Naive B cell (primary cell): ENCODE measurements at regions not wholly inside any gene's neighbourhood (a gene's known extent, or its start where the extent isn't known, plus 50 kb on each side); places are given as distances from the start of the nearest gene placed in this dataset.

Experiments
- ATAC-seq, 2 donors: fragments of 150-1000 bp; cut with Tn5 transposase; 2 replicates each; pipeline ENCODE4 v1.10.0; 2021; ENCODE audit warnings: low read depth in 2 of 2, mild to moderate bottlenecking in 2 of 2, moderate library complexity in 2 of 2
- DNase-seq: peaks from one replicate; pipeline ENCODE4 v3.0.0; 2022
- H3K27ac Mint-ChIP-seq, 6 donors: one replicate each; pipeline ENCODE4 v1.8.0; 2020 to 2022; ENCODE audit warnings: mild to moderate bottlenecking in 6 of 6, mixed read lengths in 6 of 6, moderate library complexity in 5 of 6, inconsistent platforms in 2 of 6
- H3K27me3 Mint-ChIP-seq, 3 donors: one replicate each; pipeline ENCODE4 v1.8.0; 2021 to 2022; ENCODE audit warnings: mixed read lengths in 3 of 3, mild to moderate bottlenecking in 1 of 3
- H3K36me3 Mint-ChIP-seq, 2 donors: one replicate each; pipeline ENCODE4 v1.8.0; 2020 to 2022; ENCODE audit warnings: mixed read lengths in 2 of 2, inconsistent platforms in 1 of 2, mild to moderate bottlenecking in 1 of 2
- H3K4me1 Mint-ChIP-seq, 3 donors: one replicate each; pipeline ENCODE4 v1.8.0; 2020 to 2022; ENCODE audit warnings: mixed read lengths in 3 of 3, inconsistent platforms in 1 of 3, mild to moderate bottlenecking in 1 of 3, moderate library complexity in 1 of 3
- H3K4me3 Mint-ChIP-seq, 8 donors: one replicate each; pipeline ENCODE4 v1.8.0; 2020 to 2022; ENCODE audit warnings: mild to moderate bottlenecking in 8 of 8, mixed read lengths in 8 of 8, moderate library complexity in 8 of 8, inconsistent platforms in 2 of 8
- H3K9me3 Mint-ChIP-seq, 7 donors: one replicate each; pipeline ENCODE4 v1.8.0; 2020 to 2022; ENCODE audit warnings: mixed read lengths in 7 of 7, mild to moderate bottlenecking in 5 of 7, inconsistent platforms in 2 of 7, moderate library complexity in 1 of 7

- H3K27ac Mint-ChIP-seq, result no peak overlapping the region
- H3K36me3 Mint-ChIP-seq, result no peaks in the 10 kb centered on the region
- no peaks in the 10 kb centered on the region for H3K27me3 Mint-ChIP-seq
- no peaks in the 10 kb centered on the region for H3K4me1 Mint-ChIP-seq
- DNase-seq (no peak), ATAC-seq (no peak)
- H3K4me3 Mint-ChIP-seq, result no peak overlapping the region
- H3K9me3 Mint-ChIP-seq, result peaks cover 0 to 6% (median 3%) of the 10 kb centered on the region in 7 donors
Measured at GRCh38 chr16:52386694-52387093, 160.2 kb downstream of the TOX3 start.

- Mint-ChIP-seq H3K36me3 (no peaks in the 10 kb centered on the region), H3K4me1 (no peaks in the 10 kb centered on the region), H3K27ac (no peak overlapping the region), H3K27me3 (no peaks in the 10 kb centered on the region), H3K4me3 (no peak overlapping the region), H3K9me3 (peaks cover 0 to 7% (median 4%) of the 10 kb centered on the region in 7 donors)
- ATAC-seq, result no peak
- DNase-seq, result no peak
Measured at GRCh38 chr16:52384378-52384777, 162.6 kb downstream of the TOX3 start.

DNA sequence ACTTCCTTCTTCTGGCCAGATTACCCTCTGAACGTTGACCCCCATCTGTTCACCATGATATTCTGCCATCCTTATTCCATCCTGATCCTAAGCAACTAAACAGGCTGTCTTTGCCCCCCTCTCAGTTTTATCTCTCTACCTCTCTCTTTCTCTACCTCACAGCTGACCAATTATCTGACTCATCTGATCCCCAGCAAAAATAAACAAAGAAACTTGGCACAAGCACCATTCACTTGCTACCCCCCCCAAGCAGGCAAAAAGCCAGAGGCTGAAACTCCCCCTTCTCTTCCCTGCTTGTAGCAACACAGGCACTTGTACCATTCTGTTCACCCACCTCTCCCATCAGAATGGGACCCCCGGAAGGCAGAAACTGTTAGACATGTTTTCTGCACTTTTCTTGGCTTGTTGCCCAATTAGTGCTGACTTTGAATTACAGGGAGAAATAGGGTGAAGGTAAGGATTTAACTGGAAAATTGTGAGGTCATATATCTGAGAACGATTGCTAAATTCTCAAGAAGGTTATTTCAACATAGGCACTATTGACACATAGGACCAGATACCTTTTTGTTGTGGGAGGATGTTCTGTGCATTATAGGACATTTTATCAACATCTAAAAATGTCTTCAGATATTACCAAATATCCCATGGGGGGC lies 163.2 kb downstream of the TOX3 start:
- no peak for ATAC-seq
- no peak overlapping the region for H3K27ac Mint-ChIP-seq

DNA sequence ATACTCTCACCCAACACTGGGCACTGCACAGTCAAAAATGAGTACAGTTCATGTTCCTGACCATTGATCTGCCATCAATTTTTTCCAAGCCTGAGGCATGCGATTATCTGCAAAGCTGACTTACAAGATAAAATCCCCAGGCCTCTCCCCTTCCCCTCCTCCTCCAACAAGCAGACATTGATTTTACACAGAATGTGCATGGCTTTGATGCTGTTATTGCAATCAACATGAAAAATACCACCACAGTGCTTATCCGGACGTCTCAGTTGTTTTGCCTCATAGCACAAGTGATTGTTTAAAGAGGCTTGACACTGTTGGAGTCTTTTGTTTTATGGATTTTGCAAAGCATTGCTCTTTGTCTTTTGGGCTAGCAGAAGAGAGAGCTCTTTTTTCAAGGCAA lies 163.8 kb downstream of the TOX3 start:
- DNase-seq (no peak), ATAC-seq (no peak)
- Mint-ChIP-seq H3K36me3 (no peaks in the 10 kb centered on the region), H3K4me1 (no peaks in the 10 kb centered on the region), H3K27me3 (no peaks in the 10 kb centered on the region), H3K27ac (no peak overlapping the region), H3K4me3 (no peak overlapping the region), H3K9me3 (peaks cover 0 to 7% (median 4%) of the 10 kb centered on the region in 7 donors)

More for the DNA sequence above, 163.2 kb downstream of the TOX3 start:
- Mint-ChIP-seq H3K9me3 (peaks cover 0 to 7% (median 4%) of the 10 kb centered on the region in 7 donors), H3K4me1 (no peaks in the 10 kb centered on the region), H3K27me3 (no peaks in the 10 kb centered on the region), H3K36me3 (no peaks in the 10 kb centered on the region), H3K4me3 (no peak overlapping the region)
- DNase-seq, result no peak

DNA sequence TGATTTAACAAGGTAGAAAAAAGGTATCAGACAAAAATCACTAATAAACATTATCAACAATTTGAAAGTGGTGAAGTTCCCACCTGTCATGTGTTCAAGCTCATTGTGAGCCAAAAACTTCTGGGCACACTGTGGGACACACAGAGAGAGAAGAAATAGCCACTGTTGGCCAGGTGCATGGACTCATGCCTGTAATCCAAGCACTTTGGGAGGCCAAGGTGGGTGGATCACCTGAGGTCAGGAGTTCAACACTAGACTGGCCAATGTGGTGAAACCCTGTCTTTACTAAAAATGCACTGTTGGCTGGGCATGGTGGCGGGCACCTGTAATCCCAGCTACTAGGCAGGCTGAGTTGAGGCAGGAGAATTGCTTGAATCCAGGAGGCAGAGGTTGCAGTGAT lies 167.4 kb downstream of the TOX3 start:
- H3K27me3 Mint-ChIP-seq, result no peaks in the 10 kb centered on the region
- H3K36me3 Mint-ChIP-seq, result no peaks in the 10 kb centered on the region
- no peak for DNase-seq
- no peak for ATAC-seq
- H3K9me3 Mint-ChIP-seq, result peaks cover 1 to 7% (median 5%) of the 10 kb centered on the region in 7 donors
- no peaks in the 10 kb centered on the region for H3K4me1 Mint-ChIP-seq
- H3K27ac Mint-ChIP-seq, result no peak overlapping the region
- no peak overlapping the region for H3K4me3 Mint-ChIP-seq

- ATAC-seq (no peak), DNase-seq (no peak)
- Mint-ChIP-seq H3K9me3 (peaks cover 0 to 8% (median 6%) of the 10 kb centered on the region in 7 donors), H3K4me1 (no peaks in the 10 kb centered on the region), H3K4me3 (no peak overlapping the region), H3K27me3 (no peaks in the 10 kb centered on the region), H3K36me3 (no peaks in the 10 kb centered on the region), H3K27ac (no peak overlapping the region)
Measured at GRCh38 chr16:52376676-52377280, 170.2 kb downstream of the TOX3 start.

DNA sequence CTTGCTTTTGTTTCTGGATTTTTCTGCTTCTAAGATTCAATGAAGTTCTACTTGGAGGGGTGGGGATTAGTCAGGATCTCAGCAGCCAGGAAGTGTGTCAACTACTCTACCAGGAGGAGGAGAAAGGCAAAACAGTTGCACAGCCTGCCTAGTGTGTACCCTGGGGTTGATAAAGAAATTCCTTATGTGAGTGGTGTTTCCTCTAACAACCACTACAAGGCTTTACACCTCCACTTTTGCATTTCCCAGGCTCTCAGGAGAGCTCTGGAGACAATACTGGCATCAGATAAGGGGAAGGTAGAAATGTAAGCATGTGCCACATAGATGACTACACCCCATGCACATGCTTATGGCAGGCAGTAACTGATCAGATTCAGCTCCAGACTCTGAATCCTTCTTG lies 174.6 kb downstream of the TOX3 start:
- Mint-ChIP-seq H3K4me3 (no peak overlapping the region), H3K9me3 (peaks cover 0 to 8% (median 5%) of the 10 kb centered on the region in 7 donors), H3K4me1 (no peaks in the 10 kb centered on the region), H3K27me3 (no peaks in the 10 kb centered on the region), H3K27ac (no peak overlapping the region), H3K36me3 (no peaks in the 10 kb centered on the region)
- DNase-seq, result no peak
- ATAC-seq, result no peak

DNA sequence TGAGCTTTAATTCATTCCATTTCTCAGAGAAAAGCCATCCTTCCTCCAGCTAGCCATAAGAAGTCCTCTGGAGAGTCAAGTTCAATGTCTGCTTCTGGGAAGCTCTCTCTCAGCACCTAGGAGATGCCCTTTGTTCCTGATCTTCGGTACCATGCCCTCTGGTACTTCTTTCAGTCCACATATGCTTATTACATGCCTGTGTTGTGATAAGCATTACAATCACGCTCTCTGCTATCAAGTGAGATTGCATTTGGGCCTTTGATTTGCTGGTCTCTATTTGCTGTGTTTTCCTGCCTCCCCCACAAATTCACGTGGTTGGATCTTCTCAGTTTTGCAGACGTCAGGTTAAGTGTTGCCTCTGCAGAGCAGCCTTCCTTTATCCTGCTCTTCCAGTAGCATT lies 178.1 kb downstream of the TOX3 start:
- no peaks in the 10 kb centered on the region for H3K27me3 Mint-ChIP-seq
- no peak for ATAC-seq
- DNase-seq, result no peak
- H3K4me3 Mint-ChIP-seq, result no peak overlapping the region
- no peak overlapping the region for H3K27ac Mint-ChIP-seq
- no peaks in the 10 kb centered on the region for H3K36me3 Mint-ChIP-seq
- H3K4me1 Mint-ChIP-seq, result no peaks in the 10 kb centered on the region
- peaks cover 0 to 11% (median 7%) of the 10 kb centered on the region in 7 donors for H3K9me3 Mint-ChIP-seq

- Mint-ChIP-seq H3K9me3 (peaks cover 0 to 11% (median 7%) of the 10 kb centered on the region in 7 donors), H3K27me3 (no peaks in the 10 kb centered on the region), H3K4me1 (no peaks in the 10 kb centered on the region), H3K27ac (no peak overlapping the region), H3K4me3 (no peak overlapping the region), H3K36me3 (no peaks in the 10 kb centered on the region)
- ATAC-seq (no peak), DNase-seq (no peak)
Measured at GRCh38 chr16:52367821-52368220, 179.1 kb downstream of the TOX3 start.

DNA sequence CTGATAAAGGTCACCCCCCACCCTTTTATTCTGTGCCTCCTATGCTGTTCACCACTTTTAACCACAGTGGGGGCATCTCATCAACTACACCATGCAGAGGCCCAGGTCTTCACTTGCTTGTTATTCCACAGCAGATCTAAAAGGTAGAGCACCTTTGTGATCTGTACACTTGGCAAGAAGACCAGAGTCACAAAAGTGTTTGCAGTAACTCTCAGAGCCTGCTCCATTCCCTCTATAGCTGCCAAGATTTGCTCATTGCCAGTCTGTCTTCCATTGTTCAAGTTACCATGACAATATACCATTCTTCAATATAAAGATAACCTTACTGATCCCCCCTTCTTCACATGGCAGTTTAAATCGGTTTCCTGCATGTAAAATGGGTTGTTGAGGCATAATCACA lies 180.0 kb downstream of the TOX3 start:
- DNase-seq (no peak), ATAC-seq (no peak)
- Mint-ChIP-seq H3K27me3 (no peaks in the 10 kb centered on the region), H3K27ac (no peak overlapping the region), H3K4me3 (no peak overlapping the region), H3K4me1 (no peaks in the 10 kb centered on the region), H3K36me3 (no peaks in the 10 kb centered on the region), H3K9me3 (peaks cover 0 to 11% (median 3%) of the 10 kb centered on the region in 7 donors)

DNA sequence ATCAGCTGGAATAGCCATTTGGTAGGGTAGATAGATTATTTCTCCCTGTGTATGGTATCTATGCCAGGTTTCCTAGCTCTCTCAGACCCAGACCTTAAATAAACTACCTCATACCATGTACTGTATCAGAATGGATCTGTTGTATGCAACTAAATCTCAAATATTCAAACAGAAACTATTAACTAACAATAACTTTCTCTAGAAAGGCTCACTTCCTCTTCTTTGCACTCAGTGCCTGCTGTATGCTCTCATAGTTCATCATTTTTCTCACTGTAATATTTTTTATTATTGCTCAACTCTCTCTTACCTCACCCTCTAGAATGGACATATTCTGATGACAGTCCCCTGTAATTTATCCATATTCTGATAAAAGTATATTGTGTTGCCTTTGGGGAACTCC lies 182.4 kb downstream of the TOX3 start:
- no peak overlapping the region for H3K4me3 Mint-ChIP-seq
- H3K9me3 Mint-ChIP-seq, result peaks cover 0 to 14% (median 4%) of the 10 kb centered on the region in 7 donors
- H3K27ac Mint-ChIP-seq, result no peak overlapping the region
- H3K36me3 Mint-ChIP-seq, result no peaks in the 10 kb centered on the region
- H3K4me1 Mint-ChIP-seq, result no peaks in the 10 kb centered on the region
- H3K27me3 Mint-ChIP-seq, result no peaks in the 10 kb centered on the region
- DNase-seq (no peak), ATAC-seq (no peak)

DNA sequence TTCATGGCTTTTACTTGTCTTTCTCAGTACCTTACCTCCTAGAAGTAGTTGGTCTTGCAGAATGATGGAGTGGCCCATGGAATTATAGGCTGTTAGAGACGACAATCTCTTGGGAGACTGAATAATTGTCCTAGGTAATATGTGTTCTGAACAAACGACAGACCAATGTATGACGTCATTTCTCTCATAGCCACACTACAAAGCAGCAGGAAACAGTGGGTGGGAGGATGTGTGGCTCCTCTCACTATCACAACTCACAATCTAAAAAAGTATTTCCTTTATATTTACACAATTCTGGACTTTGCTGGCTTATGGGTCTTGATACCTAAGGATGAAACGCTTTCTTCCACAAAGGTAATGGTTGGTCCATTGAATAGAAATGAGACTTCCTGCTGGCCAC lies 183.9 kb downstream of the TOX3 start:
- peaks cover 0 to 13% (median 3%) of the 10 kb centered on the region in 7 donors for H3K9me3 Mint-ChIP-seq
- no peaks in the 10 kb centered on the region for H3K4me1 Mint-ChIP-seq
- no peak for DNase-seq
- no peak overlapping the region for H3K4me3 Mint-ChIP-seq
- H3K36me3 Mint-ChIP-seq, result no peaks in the 10 kb centered on the region
- ATAC-seq, result no peak
- no peaks in the 10 kb centered on the region for H3K27me3 Mint-ChIP-seq
- H3K27ac Mint-ChIP-seq, result no peak overlapping the region

DNA sequence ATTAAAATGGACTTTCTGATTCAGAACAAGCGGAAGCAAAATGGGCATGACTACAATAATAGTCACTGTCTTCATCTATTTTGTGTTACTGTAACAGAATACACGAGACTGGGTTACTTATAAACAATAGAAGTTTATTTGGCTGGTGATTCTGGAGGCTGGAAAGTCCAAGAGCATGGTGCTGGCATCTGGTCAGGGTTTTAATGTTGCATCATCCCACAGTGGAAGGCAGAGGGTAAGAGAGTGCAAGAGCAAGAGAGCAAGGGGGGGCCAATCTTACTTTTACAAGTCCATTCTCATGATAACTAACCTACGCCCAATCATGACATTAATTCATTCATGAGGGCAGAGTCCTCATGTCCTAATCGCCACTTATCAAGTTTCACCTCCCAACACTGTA lies 189.2 kb downstream of the TOX3 start:
- no peak overlapping the region for H3K4me3 Mint-ChIP-seq
- H3K27me3 Mint-ChIP-seq, result no peaks in the 10 kb centered on the region
- H3K27ac Mint-ChIP-seq, result no peak overlapping the region
- ATAC-seq, result no peak
- peaks cover 2 to 22% (median 6%) of the 10 kb centered on the region in 7 donors for H3K9me3 Mint-ChIP-seq
- DNase-seq, result no peak
- no peaks in the 10 kb centered on the region for H3K4me1 Mint-ChIP-seq
- no peaks in the 10 kb centered on the region for H3K36me3 Mint-ChIP-seq

- peaks cover 3 to 19% (median 8%) of the 10 kb centered on the region in 7 donors for H3K9me3 Mint-ChIP-seq
- H3K36me3 Mint-ChIP-seq, result no peaks in the 10 kb centered on the region
- H3K27me3 Mint-ChIP-seq, result no peaks in the 10 kb centered on the region
- H3K27ac Mint-ChIP-seq, result no peak overlapping the region
- DNase-seq (no peak), ATAC-seq (no peak)
- no peak overlapping the region for H3K4me3 Mint-ChIP-seq
- H3K4me1 Mint-ChIP-seq, result no peaks in the 10 kb centered on the region
Measured at GRCh38 chr16:52353249-52353648, 193.7 kb downstream of the TOX3 start.
